Gastroesophageal sphincter (tissue), 3 donors: ENCODE measurements at regions not wholly inside any gene's neighbourhood (a gene's known extent, or its start where the extent isn't known, plus 50 kb on each side); places are given as distances from the start of the nearest gene placed in this dataset.

Experiments
- EP300 ChIP-seq: sonication (generic); formaldehyde crosslinking; IDR thresholded peaks from one replicate; pipeline ENCODE4 v1.6.1; 2017; ENCODE audit warnings: antibody characterized with exemption, mild to moderate bottlenecking
- POLR2A ChIP-seq, 2 donors: fragments of 450-650 bp; IDR thresholded peaks; one replicate each; pipeline ENCODE4 v1.6.1; 2017; ENCODE audit warnings: antibody characterized with exemption in 2 of 2, mild to moderate bottlenecking in 2 of 2, moderate library complexity in 1 of 2
- POLR2AphosphoS5 ChIP-seq: sonication (generic); formaldehyde crosslinking; IDR thresholded peaks from one replicate; pipeline ENCODE4 v1.6.1; 2017; ENCODE audit warnings: antibody characterized with exemption
- TF ChIP-seq, protein P1 (sequence below), 4 experiments: fragments of 200-600 bp in 2 of 4; fragments of 450-650 bp in 2 of 4; sonication (generic) in 1 of 4; IDR thresholded peaks; one replicate each; pipeline ENCODE4 v1.5.1; 2017 to 2019; ENCODE audit warnings: antibody characterized with exemption in 4 of 4, mild to moderate bottlenecking in 2 of 4, moderate library complexity in 2 of 4

DNA sequence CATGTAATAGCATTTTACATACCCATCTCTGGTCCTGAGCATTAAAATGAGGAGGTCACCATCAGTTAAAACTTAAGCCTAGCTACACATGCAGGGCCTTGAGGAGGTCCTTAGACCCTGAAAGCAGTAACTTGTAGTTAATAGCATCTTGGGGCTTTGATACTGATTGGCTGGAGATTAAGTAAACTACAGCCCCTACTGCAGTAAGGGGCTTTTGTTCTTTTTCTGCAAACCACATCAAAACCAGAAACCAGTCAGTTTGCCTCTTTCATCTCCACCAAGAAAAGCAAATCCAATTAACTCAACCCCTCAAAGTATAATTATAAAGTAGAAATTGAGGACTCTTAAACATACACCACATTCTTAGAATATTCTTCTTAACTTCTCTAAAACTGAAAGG is 622.7 kb downstream of the ZPLD1 start:
- TF ChIP-seq, protein P1, sequence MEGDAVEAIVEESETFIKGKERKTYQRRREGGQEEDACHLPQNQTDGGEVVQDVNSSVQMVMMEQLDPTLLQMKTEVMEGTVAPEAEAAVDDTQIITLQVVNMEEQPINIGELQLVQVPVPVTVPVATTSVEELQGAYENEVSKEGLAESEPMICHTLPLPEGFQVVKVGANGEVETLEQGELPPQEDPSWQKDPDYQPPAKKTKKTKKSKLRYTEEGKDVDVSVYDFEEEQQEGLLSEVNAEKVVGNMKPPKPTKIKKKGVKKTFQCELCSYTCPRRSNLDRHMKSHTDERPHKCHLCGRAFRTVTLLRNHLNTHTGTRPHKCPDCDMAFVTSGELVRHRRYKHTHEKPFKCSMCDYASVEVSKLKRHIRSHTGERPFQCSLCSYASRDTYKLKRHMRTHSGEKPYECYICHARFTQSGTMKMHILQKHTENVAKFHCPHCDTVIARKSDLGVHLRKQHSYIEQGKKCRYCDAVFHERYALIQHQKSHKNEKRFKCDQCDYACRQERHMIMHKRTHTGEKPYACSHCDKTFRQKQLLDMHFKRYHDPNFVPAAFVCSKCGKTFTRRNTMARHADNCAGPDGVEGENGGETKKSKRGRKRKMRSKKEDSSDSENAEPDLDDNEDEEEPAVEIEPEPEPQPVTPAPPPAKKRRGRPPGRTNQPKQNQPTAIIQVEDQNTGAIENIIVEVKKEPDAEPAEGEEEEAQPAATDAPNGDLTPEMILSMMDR (IDR thresholded peaks at IDR 0.05): no peak
- TF ChIP-seq EP300 (no peak), POLR2AphosphoS5 (no peak), POLR2A (IDR thresholded peaks at IDR 0.05) (no peak)
